ENCODE measurements at regions not wholly inside any gene's neighbourhood (a gene's known extent, or its start where the extent isn't known, plus 50 kb on each side); places are given as distances from the start of the nearest gene placed in this dataset.

GRCh38 chr2:2874805-2875204, 502.8 kb downstream of the EIPR1 start:
- TF ChIP-seq CTCF (IDR thresholded peaks at IDR 0.05) (no peak), POLR2AphosphoS5 (IDR thresholded peaks at IDR 0.05) (no peak)
